CD14-positive monocyte (primary cell): ENCODE measurements at regions not wholly inside any gene's neighbourhood (a gene's known extent, or its start where the extent isn't known, plus 50 kb on each side); places are given as distances from the start of the nearest gene placed in this dataset.
A peak's percentile ranks its signal among the peaks of the same experiment; 100 is the strongest.

Source experiments
- DNase-seq, 3 donors: peaks; one replicate each; pipeline ENCODE4 v3.0.0-alpha.2; 2011 to 2022
- H2AFZ ChIP-seq: 2 replicates; pipeline ENCODE4 v1.6.0; 2012; ENCODE audit warnings: mild to moderate bottlenecking, low read depth, low read length, inconsistent platforms; ENCODE audit not compliant: insufficient read depth, poor library complexity, severe bottlenecking
- H3K27ac ChIP-seq, 2 donors: 1 replicate in 1 of 2; 2 replicates in 1 of 2; pipeline ENCODE4 v1.5.1; 2012 to 2013; ENCODE audit warnings: low read length in 2 of 2, control low read depth in 1 of 2, inconsistent platforms in 1 of 2, low read depth in 1 of 2, mild to moderate bottlenecking in 1 of 2
- H3K27me3 ChIP-seq, 2 donors: one replicate each; pipeline versions ENCODE4 v1.6.0 to v1.6.1; 2011 to 2013; ENCODE audit warnings: low read length in 2 of 2; ENCODE audit not compliant: control insufficient read depth in 2 of 2, insufficient read depth in 2 of 2
- H3K36me3 ChIP-seq, 2 donors: replicated peaks in 1 of 2; 1 replicate in 1 of 2; 2 replicates in 1 of 2; pipeline versions ENCODE4 v1.5.1 to v1.6.1; 2012 to 2013; ENCODE audit warnings: low read length in 2 of 2, control low read depth in 1 of 2, inconsistent platforms in 1 of 2, mild to moderate bottlenecking in 1 of 2; ENCODE audit not compliant: insufficient read depth in 2 of 2, control insufficient read depth in 1 of 2
- H3K4me1 ChIP-seq, 2 donors: 1 replicate in 1 of 2; 2 replicates in 1 of 2; pipeline versions ENCODE4 v1.5.1 to v1.6.1; 2012 to 2013; ENCODE audit warnings: low read length in 2 of 2, control low read depth in 1 of 2, inconsistent platforms in 1 of 2, mild to moderate bottlenecking in 1 of 2, moderate library complexity in 1 of 2; ENCODE audit not compliant: insufficient read depth in 2 of 2, control insufficient read depth in 1 of 2
- H3K4me2 ChIP-seq: replicated peaks from 2 replicates; pipeline ENCODE3; 2012; ENCODE audit warnings: low read length, moderate library complexity, mild to moderate bottlenecking; ENCODE audit not compliant: poor library complexity, severe bottlenecking; ENCODE audit errors: extremely low read depth
- H3K4me3 ChIP-seq, 3 experiments: fragments of 200-600 bp in 1 of 3; sonication (generic) in 1 of 3; replicated peaks in 1 of 3; 1 replicate in 2 of 3; 2 replicates in 1 of 3; pipeline ENCODE4 v1.5.1; 2011 to 2013; ENCODE audit warnings: low read length in 3 of 3, mild to moderate bottlenecking in 3 of 3, control low read depth in 2 of 3, low read depth in 2 of 3, inconsistent platforms in 1 of 3, moderate library complexity in 1 of 3
- H3K79me2 ChIP-seq: 2 replicates; pipeline ENCODE4 v1.6.0; 2012; ENCODE audit warnings: mild to moderate bottlenecking, control low read depth, inconsistent platforms, low read length, moderate library complexity; ENCODE audit not compliant: insufficient read depth
- H3K9ac ChIP-seq: 2 replicates; pipeline ENCODE4 v1.6.0; 2017; ENCODE audit warnings: low read length, mild to moderate bottlenecking; ENCODE audit not compliant: insufficient read depth, poor library complexity, severe bottlenecking
- H3K9me3 ChIP-seq, 2 donors: replicated peaks in 1 of 2; 1 replicate in 1 of 2; 2 replicates in 1 of 2; pipeline versions ENCODE4 v1.5.1 to v1.6.1; 2012 to 2013; ENCODE audit warnings: low read length in 2 of 2, control low read depth in 1 of 2; ENCODE audit not compliant: control insufficient read depth in 1 of 2, insufficient read depth in 1 of 2
- H4K20me1 ChIP-seq: 2 replicates; pipeline ENCODE4 v1.6.0; 2012; ENCODE audit warnings: mild to moderate bottlenecking, low read length, control low read depth, moderate library complexity; ENCODE audit not compliant: insufficient read depth
- H3K27ac Mint-ChIP-seq, 7 donors: one replicate each; pipeline ENCODE4 v1.8.0; 2020; ENCODE audit warnings: mild to moderate bottlenecking in 7 of 7, mixed read lengths in 7 of 7, moderate library complexity in 6 of 7, inconsistent platforms in 2 of 7
- H3K27me3 Mint-ChIP-seq, 3 donors: one replicate each; pipeline ENCODE4 v1.8.0; 2021 to 2022; ENCODE audit warnings: low read depth in 3 of 3, mild to moderate bottlenecking in 3 of 3, mixed read lengths in 3 of 3, moderate library complexity in 3 of 3, inconsistent platforms in 1 of 3
- H3K36me3 Mint-ChIP-seq, 2 donors: one replicate each; pipeline ENCODE4 v1.8.0; 2020; ENCODE audit warnings: mixed read lengths in 2 of 2, inconsistent platforms in 1 of 2, mild to moderate bottlenecking in 1 of 2
- H3K4me1 Mint-ChIP-seq: one replicate; pipeline ENCODE4 v1.8.0; 2020; ENCODE audit warnings: mild to moderate bottlenecking, mixed read lengths
- H3K4me3 Mint-ChIP-seq, 2 donors: one replicate each; pipeline ENCODE4 v1.8.0; 2020; ENCODE audit warnings: mild to moderate bottlenecking in 2 of 2, mixed read lengths in 2 of 2, moderate library complexity in 1 of 2
- H3K9me3 Mint-ChIP-seq, 7 donors: one replicate each; pipeline ENCODE4 v1.8.0; 2020 to 2022; ENCODE audit warnings: mixed read lengths in 7 of 7, mild to moderate bottlenecking in 6 of 7, moderate library complexity in 6 of 7, inconsistent platforms in 2 of 7
- WGBS: methylation state at CpG from one replicate; pipeline ENCODE4 v1.1.5; 2013; ENCODE audit warnings: missing lambda C conversion rate; ENCODE audit not compliant: insufficient coverage; 5-methylcytosine and 5-hydroxymethylcytosine counted together
- intact Hi-C, 2 donors: fragments of 100-400 bp; cut with micrococcal nuclease; formaldehyde crosslinking; loops; one replicate each; pipeline versions ENCODE4 v1.15.0 to v1.15.1; 2023
- TF ChIP-seq, protein P1 (sequence below): fragments of 200-600 bp; IDR thresholded peaks from one replicate; pipeline ENCODE4 v1.8.0; 2022; ENCODE audit warnings: antibody characterized with exemption, mild to moderate bottlenecking

DNA sequence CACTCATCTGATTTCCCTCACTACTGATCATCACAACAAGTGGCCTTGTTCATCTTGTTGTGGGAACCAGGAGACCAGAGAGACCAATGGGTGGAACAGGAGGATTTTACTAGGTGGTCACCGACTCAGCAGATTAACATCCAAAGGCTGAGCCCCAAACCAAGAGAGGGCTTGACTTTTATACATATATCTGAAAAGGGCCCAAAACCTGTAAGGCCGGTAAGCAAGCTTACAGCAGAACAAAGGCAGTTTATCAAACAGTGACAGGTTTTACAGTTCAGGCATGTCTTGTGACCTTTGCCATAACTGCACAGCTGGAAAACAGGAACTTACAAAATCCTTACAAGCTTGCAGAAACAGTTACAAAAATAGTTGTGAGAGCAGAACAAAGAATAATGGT is 195.9 kb downstream of the OR13H1 start:
- no peaks in the 10 kb centered on the region for H3K36me3 ChIP-seq
- intact Hi-C loops = no loop called here
- no CpG with 5 or more reads among the region's 2 CpGs for WGBS

DNA sequence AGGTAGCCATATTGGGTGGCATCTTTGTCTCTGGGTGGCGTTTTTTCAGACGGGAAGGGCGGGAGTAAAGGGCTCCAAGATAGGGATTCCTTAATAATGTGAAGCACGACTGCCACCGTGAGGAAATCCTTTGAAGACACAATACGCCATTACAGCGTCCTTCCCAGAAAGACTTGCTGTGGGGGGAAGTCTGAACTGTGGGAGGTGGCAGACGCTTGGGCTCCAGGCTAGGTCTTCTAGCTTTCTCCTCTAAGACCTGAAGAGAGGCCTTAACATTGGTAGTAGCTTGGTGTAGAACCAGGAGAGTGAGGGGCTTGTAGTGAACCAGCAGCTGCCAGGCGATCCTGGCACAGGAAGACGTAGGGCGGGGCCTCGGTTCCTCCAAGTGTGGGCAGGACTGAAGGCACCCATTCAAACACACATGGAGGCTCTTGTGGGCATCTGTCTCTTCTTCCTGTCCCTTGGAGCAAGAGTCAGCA is 197.3 kb downstream of the OR13H1 start:
- Histone ChIP-seq H3K27me3 (no peaks in the 10 kb centered on the region), H3K36me3 (no peaks in the 10 kb centered on the region), H4K20me1 (no peaks in the 10 kb centered on the region), H3K4me2 (peak overlapping the region; percentile 81), H3K4me1 (peaks cover 0 to 33% of the 10 kb centered on the region in 2 donors), H3K4me3 (peak overlapping the region in 2 of 3 experiments; percentile 71 to 77), H3K9ac (peak overlapping the region; percentile 36), H2AFZ (peak overlapping the region; percentile 68), H3K27ac (peak overlapping the region in 1 of 2 donors; percentile 72), H3K9me3 (peaks cover 24 to 35% of the 10 kb centered on the region in 2 donors), H3K79me2 (no peaks in the 10 kb centered on the region)
- WGBS = 80% methylated on average over 1 of the region's 12 CpGs
- H3K27ac Mint-ChIP-seq = peak overlapping the region in 5 of 7 donors; percentile 86 to 96 (median 91)
- H3K36me3 Mint-ChIP-seq = peaks cover 3 to 23% of the 10 kb centered on the region in 2 donors
- no peak overlapping the region for H3K4me3 Mint-ChIP-seq
- peaks cover 10 to 42% (median 36%) of the 10 kb centered on the region in 7 donors for H3K9me3 Mint-ChIP-seq
- no peaks in the 10 kb centered on the region for H3K4me1 Mint-ChIP-seq
- TF ChIP-seq, protein P1, sequence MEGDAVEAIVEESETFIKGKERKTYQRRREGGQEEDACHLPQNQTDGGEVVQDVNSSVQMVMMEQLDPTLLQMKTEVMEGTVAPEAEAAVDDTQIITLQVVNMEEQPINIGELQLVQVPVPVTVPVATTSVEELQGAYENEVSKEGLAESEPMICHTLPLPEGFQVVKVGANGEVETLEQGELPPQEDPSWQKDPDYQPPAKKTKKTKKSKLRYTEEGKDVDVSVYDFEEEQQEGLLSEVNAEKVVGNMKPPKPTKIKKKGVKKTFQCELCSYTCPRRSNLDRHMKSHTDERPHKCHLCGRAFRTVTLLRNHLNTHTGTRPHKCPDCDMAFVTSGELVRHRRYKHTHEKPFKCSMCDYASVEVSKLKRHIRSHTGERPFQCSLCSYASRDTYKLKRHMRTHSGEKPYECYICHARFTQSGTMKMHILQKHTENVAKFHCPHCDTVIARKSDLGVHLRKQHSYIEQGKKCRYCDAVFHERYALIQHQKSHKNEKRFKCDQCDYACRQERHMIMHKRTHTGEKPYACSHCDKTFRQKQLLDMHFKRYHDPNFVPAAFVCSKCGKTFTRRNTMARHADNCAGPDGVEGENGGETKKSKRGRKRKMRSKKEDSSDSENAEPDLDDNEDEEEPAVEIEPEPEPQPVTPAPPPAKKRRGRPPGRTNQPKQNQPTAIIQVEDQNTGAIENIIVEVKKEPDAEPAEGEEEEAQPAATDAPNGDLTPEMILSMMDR = no peak
- peaks cover 0 to 5% (median 0%) of the 10 kb centered on the region in 3 donors for H3K27me3 Mint-ChIP-seq
- intact Hi-C loops = no loop called here
- peak in 1 of 3 donors; percentile 84 for DNase-seq

More for the DNA sequence above, 195.9 kb downstream of the OR13H1 start:
- DNase-seq = peak in 1 of 3 donors; percentile 33
- peak overlapping the region; percentile 21 for H3K4me2 ChIP-seq
- H3K27me3 ChIP-seq = no peaks in the 10 kb centered on the region
- Mint-ChIP-seq H3K36me3 (peaks cover 0 to 23% of the 10 kb centered on the region in 2 donors), H3K9me3 (peaks cover 8 to 42% (median 34%) of the 10 kb centered on the region in 7 donors), H3K4me1 (no peaks in the 10 kb centered on the region), H3K27ac (peak overlapping the region in 4 of 7 donors; percentile 38 to 68 (median 50)), H3K4me3 (no peak overlapping the region), H3K27me3 (peaks cover 0 to 5% (median 0%) of the 10 kb centered on the region in 3 donors)
- H3K9ac ChIP-seq = no peak overlapping the region
- no peaks in the 10 kb centered on the region for H3K79me2 ChIP-seq
- H4K20me1 ChIP-seq = no peaks in the 10 kb centered on the region
- TF ChIP-seq, protein P1 = no peak
- H3K4me1 ChIP-seq = peaks cover 0 to 31% of the 10 kb centered on the region in 2 donors
- H3K27ac ChIP-seq = no peak overlapping the region
- H2AFZ ChIP-seq = no peak overlapping the region
- H3K9me3 ChIP-seq = peaks cover 24 to 35% of the 10 kb centered on the region in 2 donors
- peak overlapping the region in 1 of 3 experiments; percentile 77 for H3K4me3 ChIP-seq
